IMR-90 (cell line): ENCODE measurements at regions not wholly inside any gene's neighbourhood (a gene's known extent, or its start where the extent isn't known, plus 50 kb on each side); places are given as distances from the start of the nearest gene placed in this dataset.
A peak's percentile ranks its signal among the peaks of the same experiment; 100 is the strongest.

Experiments used
- ATAC-seq: fragments of 200-7000 bp; cut with Tn5 transposase; 2 replicates; pipeline ENCODE4 v1.9.1; 2020; ENCODE audit warnings: low read depth, mild to moderate bottlenecking, moderate library complexity
- BruUV-seq: library from RNA; stranded (reverse); fragments of 400-500 nt; replicated peaks from 2 replicates; lab custom pipeline; 2021; lab: Mats Ljungman, UMichigan
- CTCF ChIA-PET: fragments of 300-600 bp; formaldehyde crosslinking; extraction: SDS; loops from one replicate; lab custom pipeline; 2021; ENCODE audit warnings: antibody characterized with exemption; lab: Yijun Ruan, JAX
- POLR2A ChIA-PET: fragments of 300-600 bp; sonication (Branson Sonifier 250); formaldehyde crosslinking; loops from one replicate; lab custom pipeline; 2022; ENCODE audit warnings: antibody characterized with exemption; ENCODE audit not compliant: unreplicated experiment; lab: Charles Lee
- DNase-seq: peaks from one replicate; pipeline ENCODE4 v3.0.0; 2013
- H2AFZ ChIP-seq: replicated peaks from 2 replicates; pipeline ENCODE3; 2013; ENCODE audit warnings: low read length, mild to moderate bottlenecking; ENCODE audit not compliant: poor library complexity
- H2AK5ac ChIP-seq: 2 replicates; pipeline ENCODE4 v1.6.1; 2013; ENCODE audit warnings: low read depth, low read length, inconsistent platforms
- H2AK9ac ChIP-seq: replicated peaks from 2 replicates; pipeline ENCODE3; 2013; ENCODE audit warnings: mild to moderate bottlenecking, low read depth, low read length, moderate library complexity; ENCODE audit not compliant: poor library complexity
- H2BK120ac ChIP-seq: 2 replicates; pipeline ENCODE4 v1.6.1; 2013; ENCODE audit warnings: low read depth, low read length, inconsistent platforms
- H2BK15ac ChIP-seq: 3 replicates; pipeline ENCODE4 v1.6.1; 2013; ENCODE audit warnings: low read depth, low read length, inconsistent platforms
- H2BK20ac ChIP-seq: 2 replicates; pipeline ENCODE4 v1.6.1; 2013; ENCODE audit warnings: low read depth, mild to moderate bottlenecking, inconsistent platforms, low read length, moderate library complexity
- H2BK5ac ChIP-seq: 2 replicates; pipeline ENCODE4 v1.6.1; 2013; ENCODE audit warnings: mild to moderate bottlenecking, low read depth, low read length, inconsistent platforms; ENCODE audit not compliant: poor library complexity, severe bottlenecking
- H3K14ac ChIP-seq: replicated peaks from 2 replicates; pipeline ENCODE4 v1.6.1; 2013; ENCODE audit warnings: low read depth, low read length, inconsistent platforms
- H3K18ac ChIP-seq: 2 replicates; pipeline ENCODE4 v1.6.1; 2013; ENCODE audit warnings: low read depth, low read length, control low read depth
- H3K23ac ChIP-seq: 2 replicates; pipeline ENCODE4 v1.6.1; 2013; ENCODE audit warnings: low read depth, low read length, inconsistent platforms
- H3K27ac ChIP-seq: 2 replicates; pipeline ENCODE4 v1.5.1; 2013; ENCODE audit warnings: mild to moderate bottlenecking, control low read depth, low read length; ENCODE audit not compliant: insufficient read depth
- H3K27me3 ChIP-seq: 2 replicates; pipeline ENCODE4 v1.6.1; 2013; ENCODE audit warnings: low read length; ENCODE audit not compliant: control insufficient read depth, insufficient read depth
- H3K36me3 ChIP-seq: 2 replicates; pipeline ENCODE4 v1.6.1; 2013; ENCODE audit warnings: low read length, mixed read lengths; ENCODE audit not compliant: control insufficient read depth, insufficient read depth
- H3K4ac ChIP-seq: 2 replicates; pipeline ENCODE4 v1.6.1; 2013; ENCODE audit warnings: low read depth, low read length, inconsistent platforms
- H3K4me1 ChIP-seq: 2 replicates; pipeline ENCODE4 v1.6.1; 2013; ENCODE audit warnings: low read length, mixed read lengths; ENCODE audit not compliant: control insufficient read depth, insufficient read depth
- H3K4me2 ChIP-seq: 2 replicates; pipeline ENCODE4 v1.6.1; 2013; ENCODE audit warnings: low read depth, mild to moderate bottlenecking, control low read depth, low read length, moderate library complexity
- H3K4me3 ChIP-seq: 2 replicates; pipeline ENCODE4 v1.5.1; 2013; ENCODE audit warnings: low read depth, mild to moderate bottlenecking, control low read depth, low read length, moderate library complexity; ENCODE audit not compliant: insufficient read depth
- H3K56ac ChIP-seq: 2 replicates; pipeline ENCODE4 v1.6.1; 2013; ENCODE audit warnings: low read length, inconsistent platforms; ENCODE audit not compliant: insufficient read depth; ENCODE audit errors: extremely low read depth
- H3K79me1 ChIP-seq, 2 experiments: 2 replicates each; pipeline ENCODE4 v1.6.1; 2013; ENCODE audit warnings: low read length in 2 of 2, inconsistent platforms in 1 of 2, low read depth in 1 of 2
- H3K9ac ChIP-seq: 2 replicates; pipeline ENCODE4 v1.6.1; 2013; ENCODE audit warnings: low read depth, low read length, control low read depth
- H3K9me1 ChIP-seq: 2 replicates; pipeline ENCODE4 v1.6.1; 2013; ENCODE audit warnings: low read length, inconsistent platforms; ENCODE audit not compliant: insufficient read depth
- H3K9me3 ChIP-seq: 2 replicates; pipeline ENCODE4 v1.6.1; 2013; ENCODE audit warnings: low read length; ENCODE audit not compliant: control insufficient read depth, insufficient read depth
- H4K20me1 ChIP-seq: 2 replicates; pipeline ENCODE4 v1.6.1; 2013; ENCODE audit warnings: low read length, inconsistent platforms; ENCODE audit not compliant: insufficient read depth
- H4K5ac ChIP-seq: 2 replicates; pipeline ENCODE4 v1.6.1; 2013; ENCODE audit warnings: mild to moderate bottlenecking, low read depth, low read length, control low read depth
- H4K8ac ChIP-seq, 2 experiments: 2 replicates each; pipeline ENCODE4 v1.6.1; 2013; ENCODE audit warnings: low read depth in 2 of 2, low read length in 2 of 2, control low read depth in 1 of 2, inconsistent platforms in 1 of 2
- H4K91ac ChIP-seq: 2 replicates; pipeline ENCODE4 v1.6.1; 2013; ENCODE audit warnings: low read depth, low read length, inconsistent platforms; ENCODE audit not compliant: insufficient read depth
- BHLHE40 ChIP-seq: fragments of 150-350 bp; IDR thresholded peaks from 2 replicates; pipeline ENCODE4 v1.6.1; 2016; ENCODE audit warnings: mild to moderate bottlenecking, low read depth, low read length
- MAFK ChIP-seq: IDR thresholded peaks from 2 replicates; pipeline ENCODE4 v1.6.1; 2012; ENCODE audit warnings: low read depth, low read length, improper control_type of control experiment
- POLR2A ChIP-seq: IDR thresholded peaks from 2 replicates; pipeline ENCODE4 v1.6.1; 2012; ENCODE audit warnings: mild to moderate bottlenecking, low read depth, low read length
- WGBS, 2 experiments: methylation state at CpG; one replicate each; pipeline versions ENCODE4 v1.1.5 to v1.1.7; 2013; ENCODE audit warnings: missing lambda C conversion rate in 2 of 2; ENCODE audit not compliant: insufficient read length in 1 of 2; ENCODE audit errors: extremely low coverage in 2 of 2; 5-methylcytosine and 5-hydroxymethylcytosine counted together
- dilution Hi-C: fragments of 300-500 bp; cut with HindIII; formaldehyde crosslinking; loops from one replicate; pipeline ENCODE4 v1.14.3; 2018; ENCODE audit warnings: low sequenced_read_pairs; ENCODE audit not compliant: unreplicated experiment
- in situ Hi-C: fragments of 300-500 bp; cut with MboI; formaldehyde crosslinking; loops from 3 replicates; pipeline ENCODE4 v1.14.3; 2019; ENCODE audit warnings: low sequenced_read_pairs, inconsistent platforms, mixed read lengths
- intact Hi-C: fragments of 100-400 bp; cut with micrococcal nuclease; formaldehyde crosslinking; loops from 2 replicates; pipeline ENCODE4 v1.10.0; 2022

DNA sequence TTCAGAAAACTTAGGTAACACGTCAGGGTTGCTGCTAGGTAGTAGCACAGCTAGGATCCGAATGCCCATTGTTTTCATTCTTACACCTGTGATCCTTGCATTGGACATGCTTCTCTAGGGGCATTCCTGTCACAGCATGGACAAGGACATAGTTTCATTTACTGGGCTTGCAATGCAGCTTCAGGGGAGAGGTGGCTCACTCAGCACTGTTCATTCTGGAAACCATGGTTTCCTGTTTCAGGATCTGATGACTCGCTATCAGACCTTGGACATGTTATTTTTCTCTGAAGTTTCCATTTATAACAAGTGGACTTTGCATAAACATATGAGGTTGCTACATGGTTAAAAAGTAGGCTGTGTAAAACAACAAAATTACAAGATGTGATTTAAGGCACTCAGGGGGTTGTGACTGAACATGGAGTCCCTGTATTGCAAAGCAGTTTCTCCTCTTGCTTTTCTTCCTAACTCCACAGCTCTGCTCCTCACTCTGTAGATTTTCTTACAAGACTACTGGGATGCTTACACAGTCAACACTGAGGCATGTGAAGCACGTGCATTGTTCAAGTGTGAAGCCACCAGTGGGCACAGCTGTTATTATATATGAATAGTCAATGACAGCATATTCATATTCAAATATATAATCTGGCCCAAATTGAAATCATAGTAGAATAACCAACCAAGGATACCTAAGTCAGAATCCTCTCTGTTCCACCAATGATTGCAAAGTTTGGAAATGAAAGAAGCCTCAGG is 66.1 kb upstream of the STK32A start:
- WGBS, 2 experiments: 41% methylated on average over 2 of the region's 4 CpGs; no CpG with 5 or more reads in 1 of the 2 experiments
- Histone ChIP-seq H2BK20ac (no peak overlapping the region), H2AK9ac (no peak overlapping the region), H3K27me3 (no peaks in the 10 kb centered on the region), H2BK15ac (no peak overlapping the region), H3K4me1 (no peaks in the 10 kb centered on the region), H3K9me3 (no peaks in the 10 kb centered on the region), H3K9me1 (no peaks in the 10 kb centered on the region), H3K4me2 (peak overlapping the region; percentile 28), H3K14ac (no peak overlapping the region), H4K8ac (no peak overlapping the region), H3K4ac (no peak overlapping the region), H3K56ac (no peak overlapping the region), H4K20me1 (no peaks in the 10 kb centered on the region), H3K4me3 (no peak overlapping the region), H2AK5ac (no peak overlapping the region), H2AFZ (no peak overlapping the region), H3K18ac (no peak overlapping the region), H4K91ac (no peak overlapping the region), H3K23ac (no peak overlapping the region), H3K36me3 (no peaks in the 10 kb centered on the region), H2BK120ac (no peak overlapping the region), H3K9ac (no peak overlapping the region), H2BK5ac (no peak overlapping the region), H4K5ac (no peak overlapping the region), H3K79me1 (no peaks in the 10 kb centered on the region), H3K27ac (peak overlapping the region; percentile 32; the same call in 1 of the 2 replicates)
- intact Hi-C loops (no loop called here), in situ Hi-C loops (no loop called here), dilution Hi-C loops (no loop called here)
- no TSS peak for BruUV-seq
- TF ChIP-seq BHLHE40: peak; percentile 73; the same call in 1 of the 2 replicates
- no peak for TF ChIP-seq MAFK
- TF ChIP-seq POLR2A: no peak
- ChIA-PET POLR2A (no interaction called here), CTCF (interaction anchor here (0.6 kb wide), 1 partner anchor 410 kb away, joined by 3 read pairs; no protein-coding TSS in a partner anchor)
- ATAC-seq (peak; percentile 68), DNase-seq (peak; percentile 49)
